ENCODE measurements at regions not wholly inside any gene's neighbourhood (a gene's known extent, or its start where the extent isn't known, plus 50 kb on each side); places are given as distances from the start of the nearest gene placed in this dataset.

- Histone ChIP-seq H3K4me1 (ENCODE audit: control insufficient read depth in 5 of 5, insufficient read depth in 5 of 5, low read length in 5 of 5) (peaks cover 0 to 5% (median 0%) of the 10 kb centered on the region in 5 donors), H3K4me3 (no peak overlapping the region), H3K27me3 (ENCODE audit: control insufficient read depth in 3 of 3, insufficient read depth in 3 of 3, low read length in 2 of 3) (no peaks in the 10 kb centered on the region), H3K9ac (ENCODE audit: insufficient read depth in 1 of 2, low read length in 2 of 2) (no peak overlapping the region), H3K9me3 (ENCODE audit: control insufficient read depth in 4 of 4, insufficient read depth in 3 of 4, low read length in 3 of 4) (no peaks in the 10 kb centered on the region), H3K36me3 (ENCODE audit: control insufficient read depth in 4 of 4, insufficient read depth in 4 of 4, low read length in 4 of 4) (no peaks in the 10 kb centered on the region), H3K27ac (ENCODE audit: low read depth in 1 of 2, low read length in 1 of 2) (no peak overlapping the region)
- 59 to 60% methylated on average over 2 of the region's 2 CpGs for WGBS, 2 donors
- no peak for TF ChIP-seq CTCF (IDR thresholded peaks at IDR 0.05; ENCODE audit: control extremely low read depth, extremely low read depth)
- no peak for DNase-seq
- ATAC-seq (ENCODE audit: insufficient read depth, low FRiP score) = no peak
These were observed 1598.9 kb downstream of the PLA2G4A start for GRCh38 chr1:188427642-188428041.

- Histone ChIP-seq H3K27ac (ENCODE audit: low read depth in 1 of 2, low read length in 1 of 2) (no peak overlapping the region), H3K27me3 (ENCODE audit: control insufficient read depth in 3 of 3, insufficient read depth in 3 of 3, low read length in 2 of 3) (peaks cover 0 to 3% (median 0%) of the 10 kb centered on the region in 3 donors), H3K4me1 (ENCODE audit: control insufficient read depth in 5 of 5, insufficient read depth in 5 of 5, low read length in 5 of 5) (peaks cover 0 to 1% (median 0%) of the 10 kb centered on the region in 5 donors), H3K36me3 (ENCODE audit: control insufficient read depth in 4 of 4, insufficient read depth in 4 of 4, low read length in 4 of 4) (no peaks in the 10 kb centered on the region), H3K9ac (ENCODE audit: insufficient read depth in 1 of 2, low read length in 2 of 2) (no peak overlapping the region), H3K4me3 (no peak overlapping the region), H3K9me3 (ENCODE audit: control insufficient read depth in 4 of 4, insufficient read depth in 3 of 4, low read length in 3 of 4) (no peaks in the 10 kb centered on the region)
- WGBS, 2 donors = 53 to 72% methylated on average over 2 of the region's 2 CpGs
- ATAC-seq (ENCODE audit: insufficient read depth, low FRiP score) (no peak), DNase-seq (peak in 1 of 3 donors; percentile 20)
- no peak for TF ChIP-seq CTCF (IDR thresholded peaks at IDR 0.05; ENCODE audit: control extremely low read depth, extremely low read depth)
These were observed 1600.6 kb downstream of the PLA2G4A start for GRCh38 chr1:188429386-188429785.

- WGBS, 2 donors = 53 to 76% methylated on average over 1 of the region's 1 CpG
- no peak for TF ChIP-seq CTCF (IDR thresholded peaks at IDR 0.05; ENCODE audit: control extremely low read depth, extremely low read depth)
These were observed 1603.7 kb downstream of the PLA2G4A start for GRCh38 chr1:188432427-188432826.

GRCh38 chr1:188433425-188433824, 1604.7 kb downstream of the PLA2G4A start:
- WGBS, 2 donors = 64 to 78% methylated on average over 2 of the region's 2 CpGs
- no peak for ATAC-seq (ENCODE audit: insufficient read depth, low FRiP score)
- TF ChIP-seq CTCF (IDR thresholded peaks at IDR 0.05; ENCODE audit: control extremely low read depth, extremely low read depth) = no peak

More at GRCh38 chr1:188432427-188432826, 1603.7 kb downstream of the PLA2G4A start:
- DNase-seq = no peak
- Histone ChIP-seq H3K9me3 (ENCODE audit: control insufficient read depth in 4 of 4, insufficient read depth in 3 of 4, low read length in 3 of 4) (no peaks in the 10 kb centered on the region), H3K36me3 (ENCODE audit: control insufficient read depth in 4 of 4, insufficient read depth in 4 of 4, low read length in 4 of 4) (no peaks in the 10 kb centered on the region), H3K4me3 (no peak overlapping the region), H3K27me3 (ENCODE audit: control insufficient read depth in 3 of 3, insufficient read depth in 3 of 3, low read length in 2 of 3) (peaks cover 0 to 3% (median 0%) of the 10 kb centered on the region in 3 donors), H3K9ac (ENCODE audit: insufficient read depth in 1 of 2, low read length in 2 of 2) (no peak overlapping the region), H3K27ac (ENCODE audit: low read depth in 1 of 2, low read length in 1 of 2) (no peak overlapping the region), H3K4me1 (ENCODE audit: control insufficient read depth in 5 of 5, insufficient read depth in 5 of 5, low read length in 5 of 5) (no peaks in the 10 kb centered on the region)
- ATAC-seq (ENCODE audit: insufficient read depth, low FRiP score) = no peak

More at GRCh38 chr1:188433425-188433824, 1604.7 kb downstream of the PLA2G4A start:
- Histone ChIP-seq H3K9me3 (ENCODE audit: control insufficient read depth in 4 of 4, insufficient read depth in 3 of 4, low read length in 3 of 4) (no peaks in the 10 kb centered on the region), H3K27me3 (ENCODE audit: control insufficient read depth in 3 of 3, insufficient read depth in 3 of 3, low read length in 2 of 3) (peaks cover 0 to 3% (median 0%) of the 10 kb centered on the region in 3 donors), H3K9ac (ENCODE audit: insufficient read depth in 1 of 2, low read length in 2 of 2) (no peak overlapping the region), H3K36me3 (ENCODE audit: control insufficient read depth in 4 of 4, insufficient read depth in 4 of 4, low read length in 4 of 4) (no peaks in the 10 kb centered on the region), H3K27ac (ENCODE audit: low read depth in 1 of 2, low read length in 1 of 2) (no peak overlapping the region), H3K4me3 (no peak overlapping the region), H3K4me1 (ENCODE audit: control insufficient read depth in 5 of 5, insufficient read depth in 5 of 5, low read length in 5 of 5) (no peaks in the 10 kb centered on the region)
- no peak for DNase-seq
